Stimulated activated naive CD8-positive, alpha-beta T cell treated with anti-CD3 and anti-CD28 coated beads, Interleukin-15, amount 100 ng/mL, for 72 hours (primary cell): ENCODE measurements at regions not wholly inside any gene's neighbourhood (a gene's known extent, or its start where the extent isn't known, plus 50 kb on each side); places are given as distances from the start of the nearest gene placed in this dataset.
A peak's percentile ranks its signal among the peaks of the same experiment; 100 is the strongest.

Experiments used
- ATAC-seq: fragments of 150-1000 bp; cut with Tn5 transposase; 2 replicates; pipeline ENCODE4 v1.10.0; 2021; ENCODE audit warnings: mild to moderate bottlenecking, moderate library complexity
- DNase-seq, 2 donors: peaks; one replicate each; pipeline ENCODE4 v3.0.0; 2021 to 2022
- H3K27ac Mint-ChIP-seq, 2 donors: one replicate each; pipeline ENCODE4 v1.8.0; 2022; ENCODE audit warnings: mild to moderate bottlenecking in 2 of 2, mixed read lengths in 2 of 2, moderate library complexity in 2 of 2
- H3K27me3 Mint-ChIP-seq: one replicate; pipeline ENCODE4 v1.8.0; 2022; ENCODE audit warnings: mixed read lengths
- H3K4me1 Mint-ChIP-seq: one replicate; pipeline ENCODE4 v1.8.0; 2022; ENCODE audit warnings: mild to moderate bottlenecking, mixed read lengths
- H3K4me3 Mint-ChIP-seq, 2 donors: one replicate each; pipeline ENCODE4 v1.8.0; 2022; ENCODE audit warnings: mild to moderate bottlenecking in 2 of 2, mixed read lengths in 2 of 2, moderate library complexity in 1 of 2
- H3K9me3 Mint-ChIP-seq, 2 donors: one replicate each; pipeline ENCODE4 v1.8.0; 2022; ENCODE audit warnings: mixed read lengths in 2 of 2

DNA sequence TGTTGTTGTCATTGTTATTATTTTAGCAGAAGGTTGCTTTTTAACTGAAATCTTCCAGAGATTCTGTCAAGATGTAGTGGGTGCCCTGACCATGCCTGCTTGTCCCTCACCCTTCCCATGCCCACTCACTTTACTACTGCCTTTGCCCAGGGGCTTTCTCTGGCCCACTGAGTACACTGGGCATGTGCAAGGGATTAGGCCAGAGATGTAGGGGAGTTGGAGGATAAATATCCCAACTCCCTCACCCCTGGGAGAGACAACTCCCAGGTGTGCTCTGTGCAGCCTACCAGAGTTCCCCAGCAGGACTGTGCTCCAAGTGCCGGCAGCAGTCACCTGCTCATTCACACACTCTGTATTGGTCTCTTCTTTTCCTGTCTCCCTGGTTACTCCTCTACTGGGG is 559.1 kb downstream of the MIAT start:
- DNase-seq (no peak), ATAC-seq (no peak)
- Mint-ChIP-seq H3K4me1 (peaks cover 12% of the 10 kb centered on the region), H3K27me3 (peaks cover 35% of the 10 kb centered on the region), H3K9me3 (no peaks in the 10 kb centered on the region), H3K4me3 (no peak overlapping the region), H3K27ac (no peak overlapping the region)

DNA sequence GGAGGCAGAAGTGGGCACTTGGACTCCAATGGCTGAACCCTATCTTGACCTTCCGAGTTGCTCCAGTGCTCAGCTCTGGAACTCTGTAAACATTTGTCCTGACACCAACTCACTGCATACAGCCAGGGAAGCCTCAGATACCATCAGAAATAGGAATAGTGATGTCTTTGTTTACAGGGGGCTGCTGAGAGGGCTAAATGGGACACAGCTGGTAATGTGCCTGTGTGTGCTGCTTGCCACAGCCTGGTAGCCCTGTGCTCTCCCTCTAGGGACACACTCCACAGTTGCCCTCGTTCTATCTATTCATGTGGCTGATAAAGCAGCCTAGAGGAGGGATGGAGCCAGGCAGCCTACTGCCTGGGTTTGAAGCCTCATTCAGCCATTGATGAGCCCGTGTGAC is 559.8 kb downstream of the MIAT start:
- DNase-seq (no peak), ATAC-seq (no peak)
- Mint-ChIP-seq H3K9me3 (no peaks in the 10 kb centered on the region), H3K27me3 (peaks cover 35% of the 10 kb centered on the region), H3K4me3 (no peak overlapping the region), H3K27ac (no peak overlapping the region), H3K4me1 (peaks cover 12% of the 10 kb centered on the region)

DNA sequence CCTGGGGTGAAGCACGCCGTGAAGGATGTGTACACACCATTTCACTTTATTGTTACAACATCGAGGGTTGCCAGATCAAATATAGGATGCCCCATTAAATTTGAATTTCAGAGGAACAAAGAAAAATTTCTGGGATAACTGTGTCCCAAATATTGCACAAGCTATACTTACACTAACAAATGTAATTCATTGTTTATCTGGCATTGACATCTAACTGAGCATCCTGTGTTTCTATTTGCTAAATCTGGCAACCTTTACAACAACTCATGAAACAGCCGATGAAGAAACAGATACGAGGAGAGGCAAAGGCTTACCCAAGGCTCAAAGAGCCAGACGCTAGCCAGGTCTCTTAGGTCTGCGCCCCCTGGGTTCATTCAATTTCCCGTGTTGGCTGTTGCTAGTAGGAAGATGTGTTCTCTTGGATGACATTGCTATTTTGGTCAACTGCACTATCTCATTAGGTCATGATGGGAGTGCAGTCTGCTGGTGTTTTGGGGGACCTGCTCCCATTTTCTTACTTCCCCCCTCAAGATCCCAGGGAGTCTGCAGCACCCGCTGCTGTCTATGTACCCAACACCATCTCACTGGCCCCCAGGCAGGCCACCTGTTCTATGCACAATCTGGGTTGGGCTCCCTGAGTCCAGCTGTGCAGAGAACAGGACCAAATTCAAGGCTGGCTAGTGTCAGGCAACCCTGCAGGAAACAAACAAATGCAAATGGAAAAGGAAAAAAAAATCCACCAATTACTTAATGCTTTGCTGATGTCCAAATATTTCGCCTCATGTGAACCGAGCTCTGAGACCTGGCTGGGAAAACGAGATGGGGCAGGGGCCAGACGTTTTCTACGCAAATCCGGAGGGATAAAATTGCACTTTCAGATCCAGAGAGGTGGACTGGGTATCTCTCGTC is 560.9 kb downstream of the MIAT start:
- Mint-ChIP-seq H3K27me3 (peaks cover 25% of the 10 kb centered on the region), H3K4me3 (no peak overlapping the region), H3K27ac (no peak overlapping the region), H3K4me1 (peaks cover 4% of the 10 kb centered on the region), H3K9me3 (no peaks in the 10 kb centered on the region)
- DNase-seq (no peak), ATAC-seq (no peak)

DNA sequence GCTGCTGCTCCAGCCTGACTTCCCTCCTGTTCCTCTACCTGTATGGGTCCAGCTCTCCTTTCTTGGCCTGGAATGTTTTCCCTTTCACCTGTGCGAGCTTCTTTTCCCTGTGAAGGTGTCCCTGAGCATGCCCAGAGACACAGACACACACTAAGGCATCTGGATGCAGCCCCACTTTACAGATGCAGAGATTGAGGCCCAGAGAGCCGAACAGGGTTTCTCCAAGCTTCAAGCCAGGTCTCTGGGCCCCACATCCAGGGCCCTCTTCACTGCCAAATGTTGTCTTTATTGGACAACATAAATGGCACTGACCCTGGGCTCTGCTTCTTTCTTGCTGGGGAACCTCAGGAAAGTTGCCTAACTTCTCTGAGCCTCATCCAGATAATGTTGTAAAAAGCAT is 561.6 kb downstream of the MIAT start:
- Mint-ChIP-seq H3K4me3 (no peak overlapping the region), H3K9me3 (no peaks in the 10 kb centered on the region), H3K27ac (no peak overlapping the region), H3K4me1 (no peaks in the 10 kb centered on the region), H3K27me3 (peaks cover 18% of the 10 kb centered on the region)
- ATAC-seq (no peak), DNase-seq (no peak)

DNA sequence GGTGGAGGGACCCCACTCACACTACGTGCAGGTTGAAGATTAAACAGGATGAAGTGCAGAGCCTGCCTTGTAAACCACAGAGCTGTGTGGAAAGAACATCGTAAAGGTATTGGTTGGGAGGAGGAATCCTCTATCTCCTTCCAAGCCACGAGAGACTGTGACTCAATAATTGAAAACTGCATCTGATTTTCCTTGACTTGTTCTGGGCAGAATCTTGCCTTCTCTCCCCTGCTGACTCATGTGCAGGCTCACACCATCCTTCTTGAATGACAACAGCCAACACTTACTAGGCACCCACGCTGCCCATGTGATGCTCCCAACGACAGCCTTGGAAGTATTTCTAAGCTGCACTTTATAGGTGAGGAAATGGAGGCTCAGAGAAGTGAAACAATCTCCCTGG is 563.0 kb downstream of the MIAT start:
- no peak for ATAC-seq
- peaks cover 9% of the 10 kb centered on the region for H3K27me3 Mint-ChIP-seq
- no peaks in the 10 kb centered on the region for H3K4me1 Mint-ChIP-seq
- H3K9me3 Mint-ChIP-seq, result no peaks in the 10 kb centered on the region
- peak overlapping the region in 1 of 2 donors; percentile 22 for H3K27ac Mint-ChIP-seq
- H3K4me3 Mint-ChIP-seq, result no peak overlapping the region
- no peak for DNase-seq

DNA sequence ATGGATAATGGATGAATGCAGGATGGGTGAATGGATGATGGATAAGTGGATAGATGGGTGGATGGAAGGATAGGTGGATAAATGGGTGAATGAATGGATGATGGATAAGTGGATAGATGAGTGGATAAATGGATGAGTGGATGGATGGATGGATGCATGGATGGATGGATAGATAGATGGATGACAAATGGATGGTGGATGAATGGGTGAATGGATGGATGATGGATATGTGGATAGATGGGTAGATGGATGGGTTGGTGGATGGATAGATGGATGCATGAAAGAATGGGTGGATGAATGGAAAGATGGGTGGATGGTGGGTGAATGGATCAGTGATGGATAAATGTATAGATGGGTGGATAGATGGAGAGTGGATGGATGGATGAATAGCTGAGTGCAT is 564.8 kb downstream of the MIAT start:
- Mint-ChIP-seq H3K9me3 (no peaks in the 10 kb centered on the region), H3K27me3 (peaks cover 1% of the 10 kb centered on the region), H3K4me1 (no peaks in the 10 kb centered on the region), H3K4me3 (no peak overlapping the region), H3K27ac (no peak overlapping the region)
- ATAC-seq (no peak), DNase-seq (no peak)

DNA sequence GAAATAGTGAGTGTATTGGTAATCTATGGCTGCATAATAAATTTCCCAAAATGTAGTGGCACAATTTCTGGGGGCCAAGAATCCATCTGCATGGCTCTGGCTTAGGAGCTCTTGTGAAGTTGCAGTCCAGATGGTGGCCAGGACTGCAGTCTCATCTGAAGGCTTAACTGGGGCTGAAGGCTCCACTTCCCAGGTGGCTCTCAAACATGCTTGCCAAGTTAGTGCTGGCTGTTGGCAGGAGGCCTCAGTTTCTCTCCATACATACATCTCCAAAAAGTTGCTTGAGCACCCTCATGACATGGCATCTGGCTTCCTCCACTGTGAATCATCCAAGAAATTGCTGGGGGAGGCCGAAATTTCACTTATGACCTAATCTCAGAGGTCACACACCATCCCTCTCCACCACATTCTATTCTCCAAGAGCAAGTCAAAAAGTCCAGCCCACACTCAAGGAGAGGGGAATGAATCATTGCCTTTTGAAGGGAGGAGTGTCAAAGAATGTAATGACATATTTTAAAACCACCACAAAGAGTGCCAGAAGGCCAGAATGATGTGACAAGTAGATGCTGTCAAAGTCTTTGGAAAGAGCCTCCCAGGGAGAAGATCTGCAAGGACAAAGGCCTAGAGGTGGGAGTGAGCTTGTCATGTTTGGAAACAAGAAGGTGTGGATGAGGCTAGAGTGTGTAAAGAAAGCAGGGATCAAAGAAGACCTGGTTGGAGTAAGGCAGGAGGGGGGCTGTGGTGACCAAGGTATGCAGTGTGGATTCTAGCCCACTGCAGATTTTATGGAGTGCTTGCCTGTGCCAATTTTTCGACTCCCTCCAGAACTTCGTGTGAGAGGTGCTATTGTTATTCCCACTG is 566.2 kb downstream of the MIAT start:
- no peaks in the 10 kb centered on the region for H3K9me3 Mint-ChIP-seq
- no peak overlapping the region for H3K27ac Mint-ChIP-seq
- ATAC-seq, result peak; percentile 42
- no peaks in the 10 kb centered on the region for H3K4me1 Mint-ChIP-seq
- no peaks in the 10 kb centered on the region for H3K27me3 Mint-ChIP-seq
- DNase-seq, result no peak
- no peak overlapping the region for H3K4me3 Mint-ChIP-seq

DNA sequence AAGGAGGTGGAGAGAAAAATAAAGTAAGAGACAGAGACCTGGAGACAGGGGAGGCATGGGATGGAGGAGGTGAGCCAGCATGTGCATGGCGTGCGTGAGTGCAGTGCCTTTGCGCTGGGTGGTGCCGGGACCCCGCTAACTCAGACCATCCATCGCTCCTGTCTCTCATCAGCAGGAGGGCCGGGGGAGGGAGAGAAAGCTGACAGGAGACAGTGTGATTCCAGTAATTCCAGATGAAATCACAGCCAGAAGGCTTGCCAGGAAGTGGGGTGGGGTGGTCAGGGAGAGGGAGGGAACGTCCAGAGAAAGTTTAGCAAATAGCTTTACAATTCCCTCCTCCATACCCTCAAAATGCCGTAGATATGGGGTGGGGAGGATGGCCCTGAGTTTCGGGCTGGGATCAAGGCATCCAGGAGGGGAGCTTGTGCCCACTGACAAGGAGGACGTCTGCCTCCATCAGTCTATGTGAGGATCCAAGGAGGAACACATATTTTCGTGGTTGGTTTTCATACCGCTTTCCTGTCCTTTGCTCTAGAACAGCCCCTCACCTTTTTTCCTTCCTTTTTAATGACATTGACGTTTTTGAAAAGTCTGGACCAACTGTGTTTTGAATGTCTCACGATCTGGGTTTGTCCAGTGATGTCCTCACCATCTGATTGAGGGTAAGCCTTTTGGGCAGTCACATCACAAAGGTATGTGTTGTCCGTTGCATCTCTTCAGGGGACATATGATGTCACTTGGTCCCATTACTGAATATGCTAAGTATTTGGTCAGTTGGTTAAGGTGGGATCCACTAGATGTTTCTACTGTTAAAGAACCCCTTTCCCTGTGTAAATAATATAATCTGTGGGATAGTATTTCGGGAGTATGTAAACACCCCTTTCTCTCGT is 567.3 kb downstream of the MIAT start:
- no peak overlapping the region for H3K27ac Mint-ChIP-seq
- H3K9me3 Mint-ChIP-seq, result peaks cover 0 to under 1% of the 10 kb centered on the region in 2 donors

DNA sequence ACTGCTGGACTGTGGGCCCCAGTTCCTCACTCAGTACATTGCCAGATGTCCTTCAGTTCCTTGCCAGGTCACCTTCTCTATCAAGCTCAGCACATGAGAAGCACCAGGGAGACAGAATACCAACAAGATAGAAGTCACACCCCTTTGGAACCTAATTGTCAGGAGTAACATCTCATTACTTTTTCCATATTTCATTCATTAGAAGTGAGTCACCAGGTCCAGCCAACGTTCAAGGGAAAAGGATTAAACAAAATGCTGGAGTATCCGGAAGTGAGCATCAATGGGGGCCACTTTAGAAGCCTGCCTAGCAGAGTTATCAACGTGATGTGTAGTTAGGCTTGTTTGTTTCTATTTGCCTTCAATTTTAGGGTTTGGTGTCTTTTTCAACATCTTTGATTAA is 569.3 kb downstream of the MIAT start:
- ATAC-seq, result no peak
- Mint-ChIP-seq H3K27ac (no peak overlapping the region), H3K4me1 (no peaks in the 10 kb centered on the region), H3K4me3 (no peak overlapping the region), H3K9me3 (peaks cover 0 to 6% of the 10 kb centered on the region in 2 donors), H3K27me3 (no peaks in the 10 kb centered on the region)
- DNase-seq, result no peak

More for the DNA sequence above, 567.3 kb downstream of the MIAT start:
- H3K4me3 Mint-ChIP-seq, result no peak overlapping the region
- DNase-seq (no peak), ATAC-seq (no peak)
- no peaks in the 10 kb centered on the region for H3K4me1 Mint-ChIP-seq
- H3K27me3 Mint-ChIP-seq, result no peaks in the 10 kb centered on the region

DNA sequence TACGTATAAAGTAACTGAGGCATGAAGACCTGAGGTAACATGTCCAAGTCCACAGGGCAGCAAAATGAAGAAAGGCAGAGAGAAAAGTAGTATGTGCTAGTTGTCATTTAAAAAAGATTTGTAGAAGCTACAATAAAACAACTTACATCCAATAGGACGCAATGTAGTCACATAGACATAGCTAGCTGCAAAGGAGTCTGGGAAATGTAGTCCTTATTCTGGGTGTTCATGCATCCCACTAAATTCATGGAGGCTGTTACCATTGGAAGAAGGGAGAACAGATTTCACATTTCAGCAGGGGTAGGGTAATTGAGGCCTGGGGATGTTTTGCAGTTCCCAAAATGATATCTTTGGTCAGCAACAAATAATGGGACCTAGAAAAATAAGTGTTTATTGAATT is 571.4 kb downstream of the MIAT start:
- ATAC-seq (no peak), DNase-seq (no peak)
- Mint-ChIP-seq H3K27me3 (peaks cover 8% of the 10 kb centered on the region), H3K27ac (no peak overlapping the region), H3K4me3 (no peak overlapping the region), H3K4me1 (no peaks in the 10 kb centered on the region), H3K9me3 (peaks cover 0 to 6% of the 10 kb centered on the region in 2 donors)

DNA sequence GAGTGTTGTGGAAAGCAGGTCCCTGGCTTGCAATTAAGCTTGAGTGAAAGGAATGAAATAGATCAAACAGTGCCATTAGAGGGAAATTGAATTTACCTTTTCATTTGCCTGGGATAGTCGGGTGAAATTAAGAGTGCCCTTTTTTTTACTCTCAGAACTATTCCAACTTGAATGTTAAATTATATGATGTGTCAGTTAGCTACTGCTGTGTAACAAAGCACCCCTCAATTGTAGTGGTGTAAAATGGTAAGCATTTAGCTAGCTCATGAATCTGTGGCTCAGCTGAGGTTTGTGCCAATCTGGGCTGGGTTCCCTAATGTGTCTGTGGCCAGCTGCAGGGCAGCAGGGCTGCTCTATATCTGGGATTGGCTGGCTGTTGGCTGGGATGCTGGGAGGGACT is 571.4 kb downstream of the MN1 start:
- no peaks in the 10 kb centered on the region for H3K4me1 Mint-ChIP-seq
- ATAC-seq (no peak), DNase-seq (no peak)
- no peak overlapping the region for H3K27ac Mint-ChIP-seq
- no peak overlapping the region for H3K4me3 Mint-ChIP-seq
- peaks cover 13% of the 10 kb centered on the region for H3K27me3 Mint-ChIP-seq
- H3K9me3 Mint-ChIP-seq, result peaks cover 0 to 6% of the 10 kb centered on the region in 2 donors

DNA sequence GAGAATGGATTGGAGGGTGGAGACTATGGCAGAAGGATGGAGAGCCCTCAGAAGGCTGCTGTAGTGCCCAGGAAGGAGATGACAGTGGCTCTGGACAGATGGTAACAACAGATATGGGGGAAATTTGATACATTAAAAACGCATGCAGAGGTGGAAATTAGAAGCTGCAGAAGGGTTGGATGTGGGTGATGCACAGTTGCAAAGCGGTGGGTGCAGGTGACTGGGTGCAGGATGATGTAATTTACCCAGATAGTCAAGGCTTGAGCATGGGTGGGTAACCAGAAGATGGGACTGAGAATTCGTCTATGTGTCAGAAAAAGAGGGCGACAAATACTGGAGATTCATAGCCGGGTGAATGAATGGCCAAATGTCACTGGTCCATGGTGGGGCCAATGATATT is 570.3 kb downstream of the MN1 start:
- Mint-ChIP-seq H3K4me1 (no peaks in the 10 kb centered on the region), H3K4me3 (no peak overlapping the region), H3K27ac (no peak overlapping the region), H3K9me3 (peaks cover 0 to 6% of the 10 kb centered on the region in 2 donors), H3K27me3 (peaks cover 14% of the 10 kb centered on the region)
- no peak for ATAC-seq
- no peak for DNase-seq

DNA sequence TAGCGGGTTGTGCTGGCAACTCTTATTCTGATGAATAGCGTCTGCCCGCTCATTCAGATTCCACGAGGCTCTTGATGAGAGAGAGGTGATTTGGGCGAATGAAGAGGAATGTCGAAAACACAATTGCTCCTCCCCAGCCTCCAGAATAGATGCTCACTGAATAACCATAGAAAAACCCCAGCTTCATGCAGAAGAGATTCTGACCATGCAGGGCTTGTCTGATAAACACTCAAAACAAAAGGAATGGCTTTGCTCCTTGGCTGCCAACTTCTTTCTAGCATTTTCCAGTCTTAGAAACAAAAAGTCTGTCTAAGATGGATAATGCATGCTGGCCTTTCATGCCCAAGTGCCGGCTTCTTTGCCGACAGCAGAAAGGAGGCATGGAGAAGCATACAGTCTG is 569.5 kb downstream of the MN1 start:
- Mint-ChIP-seq H3K27me3 (peaks cover 14% of the 10 kb centered on the region), H3K4me1 (no peaks in the 10 kb centered on the region), H3K4me3 (no peak overlapping the region), H3K27ac (no peak overlapping the region), H3K9me3 (peaks cover 0 to 6% of the 10 kb centered on the region in 2 donors)
- no peak for ATAC-seq
- no peak for DNase-seq

DNA sequence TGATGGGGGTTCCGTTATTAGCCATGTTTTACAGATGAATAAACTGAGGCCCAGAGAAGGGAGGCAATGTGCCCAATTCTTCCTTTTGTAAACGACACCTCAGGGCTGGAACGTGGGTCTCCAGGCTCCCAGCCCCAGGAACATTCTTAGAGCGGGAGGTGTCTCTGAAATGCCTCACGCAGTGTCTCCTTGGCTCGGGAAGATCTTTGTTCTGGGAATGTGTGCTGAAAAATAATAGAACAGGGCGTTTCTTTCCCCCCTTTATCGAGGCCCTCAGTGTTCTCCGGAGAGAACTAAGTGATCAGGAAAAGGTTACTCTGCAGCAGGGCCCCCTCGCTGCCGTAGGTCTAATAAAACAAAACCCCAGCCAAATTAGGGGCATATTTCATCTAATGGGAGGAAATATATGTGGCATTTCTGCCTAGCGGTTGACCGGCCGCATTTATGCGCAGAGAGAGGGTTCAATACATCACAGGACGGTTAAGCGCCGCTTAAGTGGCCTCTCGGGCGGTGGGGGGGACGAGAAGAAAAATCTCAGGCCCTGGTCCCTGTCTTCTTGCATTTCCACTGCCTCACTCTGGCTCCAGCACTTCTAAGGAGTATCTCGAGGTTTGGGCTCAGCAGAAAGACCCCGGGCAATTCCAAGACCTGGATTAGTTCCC is 564.3 kb downstream of the MN1 start:
- H3K27ac Mint-ChIP-seq, result no peak overlapping the region
- H3K9me3 Mint-ChIP-seq, result no peaks in the 10 kb centered on the region
- H3K4me3 Mint-ChIP-seq, result no peak overlapping the region
- ATAC-seq (no peak), DNase-seq (no peak)
- H3K4me1 Mint-ChIP-seq, result no peaks in the 10 kb centered on the region
- peaks cover 14% of the 10 kb centered on the region for H3K27me3 Mint-ChIP-seq

DNA sequence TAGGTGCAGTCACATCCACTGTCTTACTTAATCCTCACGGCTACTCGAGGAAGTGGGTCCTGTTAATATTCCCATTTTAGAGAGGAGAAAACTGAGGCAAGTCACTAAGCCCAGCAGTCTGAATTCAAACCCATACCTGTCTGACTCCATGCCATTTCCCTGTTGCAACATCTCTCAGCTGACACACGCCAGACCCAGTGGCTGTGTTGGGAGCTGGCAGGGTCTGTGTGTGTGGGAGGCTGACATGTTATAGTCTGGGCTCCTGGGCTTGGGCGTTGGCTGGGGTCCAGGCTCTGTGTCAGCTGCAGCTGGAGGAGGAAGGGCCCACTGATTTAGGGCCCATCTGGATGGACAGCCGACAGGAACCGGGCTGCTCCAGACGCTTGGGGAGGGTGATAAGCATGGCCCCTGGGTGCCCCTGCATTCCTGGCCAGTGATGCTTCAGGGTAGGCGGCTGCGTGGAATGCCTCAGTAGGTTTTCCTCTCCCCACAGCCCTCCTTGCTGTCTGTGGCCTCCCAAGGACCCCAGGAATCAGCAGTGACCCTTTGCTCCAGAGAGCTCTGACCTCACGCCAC is 562.5 kb downstream of the MN1 start:
- Mint-ChIP-seq H3K27me3 (peaks cover 6% of the 10 kb centered on the region), H3K4me3 (no peak overlapping the region), H3K9me3 (no peaks in the 10 kb centered on the region), H3K27ac (no peak overlapping the region), H3K4me1 (no peaks in the 10 kb centered on the region)
- ATAC-seq (no peak), DNase-seq (no peak)
